MM.1S (cell line): ENCODE measurements at regions not wholly inside any gene's neighbourhood (a gene's known extent, or its start where the extent isn't known, plus 50 kb on each side); places are given as distances from the start of the nearest gene placed in this dataset.

Source experiments
- DNase-seq: peaks from one replicate; pipeline ENCODE4 v3.0.0-alpha.2; 2015
- H2AFZ ChIP-seq: fragments of 300-600 bp; sonication (generic); 2 replicates; pipeline ENCODE4 v1.6.0; 2016; ENCODE audit warnings: antibody characterized with exemption, low read length
- H3F3A ChIP-seq: fragments of 300-600 bp; sonication (generic); 2 replicates; pipeline ENCODE4 v1.6.1; 2016; ENCODE audit warnings: mild to moderate bottlenecking, antibody characterized with exemption, low read length, moderate library complexity, mixed read lengths; ENCODE audit not compliant: insufficient read depth
- H3K27ac ChIP-seq: fragments of 300-600 bp; sonication (generic); 2 replicates; pipeline ENCODE4 v1.5.1; 2016; ENCODE audit warnings: mild to moderate bottlenecking, low read length
- H3K27me3 ChIP-seq: fragments of 300-600 bp; sonication (generic); replicated peaks from 2 replicates; pipeline ENCODE4 v1.6.0; 2016; ENCODE audit warnings: low read length; ENCODE audit not compliant: insufficient read depth
- H3K36me3 ChIP-seq: fragments of 300-600 bp; sonication (generic); replicated peaks from 2 replicates; pipeline ENCODE4 v1.6.1; 2016; ENCODE audit warnings: mild to moderate bottlenecking, low read length, mixed read lengths; ENCODE audit not compliant: insufficient read depth
- H3K4me1 ChIP-seq: fragments of 300-600 bp; sonication (generic); 2 replicates; pipeline ENCODE4 v1.6.1; 2016; ENCODE audit warnings: low read length, mixed read lengths
- H3K4me2 ChIP-seq: fragments of 300-600 bp; sonication (generic); 2 replicates; pipeline ENCODE4 v1.6.0; 2016; ENCODE audit warnings: low read depth, low read length
- H3K4me3 ChIP-seq: fragments of 300-600 bp; sonication (generic); 2 replicates; pipeline ENCODE4 v1.5.1; 2016; ENCODE audit warnings: low read length, mixed read lengths
- H3K79me2 ChIP-seq: fragments of 300-600 bp; sonication (generic); 2 replicates; pipeline ENCODE4 v1.6.1; 2016; ENCODE audit warnings: mixed run types, low read length, mixed read lengths
- H3K9ac ChIP-seq: fragments of 300-600 bp; sonication (generic); 2 replicates; pipeline ENCODE4 v1.6.1; 2016; ENCODE audit warnings: low read length, mixed read lengths
- H3K9me2 ChIP-seq: fragments of 300-600 bp; sonication (generic); replicated peaks from 2 replicates; pipeline ENCODE4 v1.6.1; 2016; ENCODE audit warnings: mild to moderate bottlenecking, low read length, mixed read lengths; ENCODE audit not compliant: insufficient read depth
- H3K9me3 ChIP-seq: fragments of 300-600 bp; sonication (generic); replicated peaks from 2 replicates; pipeline ENCODE4 v1.6.1; 2016; ENCODE audit warnings: mild to moderate bottlenecking, low read length, mixed read lengths; ENCODE audit not compliant: insufficient read depth
- H4K20me1 ChIP-seq: fragments of 300-600 bp; sonication (generic); 2 replicates; pipeline ENCODE4 v1.6.1; 2016; ENCODE audit warnings: mild to moderate bottlenecking, low read length, moderate library complexity, mixed read lengths; ENCODE audit not compliant: insufficient read depth
- EZH2 ChIP-seq: fragments of 300-600 bp; sonication (generic); optimal IDR thresholded peaks from 2 replicates; pipeline ENCODE3; 2017; ENCODE audit warnings: low read depth, mild to moderate bottlenecking, antibody characterized with exemption, low read length, mixed read lengths
- EZH2phosphoT487 ChIP-seq: fragments of 300-600 bp; sonication (generic); IDR thresholded peaks from 2 replicates; pipeline ENCODE4 v1.6.1; 2018; ENCODE audit warnings: antibody characterized with exemption, low read length
- TF ChIP-seq, protein P1 (sequence below): fragments of 300-600 bp; sonication (generic); IDR thresholded peaks from 2 replicates; pipeline ENCODE4 v1.5.1; 2016; ENCODE audit warnings: antibody characterized with exemption, low read length, mixed read lengths

DNA sequence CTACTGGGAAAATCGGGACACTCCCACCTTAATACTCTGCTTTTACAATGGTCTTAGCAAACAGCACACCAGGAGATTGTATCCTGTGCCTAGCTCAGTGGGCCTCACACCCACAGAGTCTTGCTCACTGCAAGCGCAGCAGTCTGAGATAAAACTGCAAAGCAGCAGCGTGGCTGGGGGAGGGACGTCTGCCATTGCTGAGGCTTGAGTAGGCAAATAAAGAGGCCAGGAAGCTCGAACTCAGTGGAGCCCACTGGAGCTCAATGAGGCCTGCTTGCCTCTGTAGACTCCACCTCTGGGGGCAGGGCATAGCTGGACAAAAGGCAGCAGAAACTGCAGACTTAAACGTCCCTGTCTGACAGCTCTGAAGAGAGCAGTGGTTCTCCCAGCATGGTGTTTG is 1169.1 kb upstream of the EPHA6 start:
- Histone ChIP-seq H4K20me1 (no peaks in the 10 kb centered on the region), H3K27me3 (no peaks in the 10 kb centered on the region), H3K4me3 (no peak overlapping the region), H3K79me2 (no peaks in the 10 kb centered on the region), H3K9ac (no peak overlapping the region), H2AFZ (no peak overlapping the region), H3K4me1 (no peaks in the 10 kb centered on the region), H3K36me3 (no peaks in the 10 kb centered on the region), H3K9me2 (no peaks in the 10 kb centered on the region), H3F3A (no peaks in the 10 kb centered on the region), H3K4me2 (no peak overlapping the region), H3K9me3 (no peaks in the 10 kb centered on the region), H3K27ac (no peak overlapping the region)
- DNase-seq: no peak
- TF ChIP-seq EZH2 (no peak), EZH2phosphoT487 (no peak)
- TF ChIP-seq, protein P1, sequence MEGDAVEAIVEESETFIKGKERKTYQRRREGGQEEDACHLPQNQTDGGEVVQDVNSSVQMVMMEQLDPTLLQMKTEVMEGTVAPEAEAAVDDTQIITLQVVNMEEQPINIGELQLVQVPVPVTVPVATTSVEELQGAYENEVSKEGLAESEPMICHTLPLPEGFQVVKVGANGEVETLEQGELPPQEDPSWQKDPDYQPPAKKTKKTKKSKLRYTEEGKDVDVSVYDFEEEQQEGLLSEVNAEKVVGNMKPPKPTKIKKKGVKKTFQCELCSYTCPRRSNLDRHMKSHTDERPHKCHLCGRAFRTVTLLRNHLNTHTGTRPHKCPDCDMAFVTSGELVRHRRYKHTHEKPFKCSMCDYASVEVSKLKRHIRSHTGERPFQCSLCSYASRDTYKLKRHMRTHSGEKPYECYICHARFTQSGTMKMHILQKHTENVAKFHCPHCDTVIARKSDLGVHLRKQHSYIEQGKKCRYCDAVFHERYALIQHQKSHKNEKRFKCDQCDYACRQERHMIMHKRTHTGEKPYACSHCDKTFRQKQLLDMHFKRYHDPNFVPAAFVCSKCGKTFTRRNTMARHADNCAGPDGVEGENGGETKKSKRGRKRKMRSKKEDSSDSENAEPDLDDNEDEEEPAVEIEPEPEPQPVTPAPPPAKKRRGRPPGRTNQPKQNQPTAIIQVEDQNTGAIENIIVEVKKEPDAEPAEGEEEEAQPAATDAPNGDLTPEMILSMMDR: no peak

DNA sequence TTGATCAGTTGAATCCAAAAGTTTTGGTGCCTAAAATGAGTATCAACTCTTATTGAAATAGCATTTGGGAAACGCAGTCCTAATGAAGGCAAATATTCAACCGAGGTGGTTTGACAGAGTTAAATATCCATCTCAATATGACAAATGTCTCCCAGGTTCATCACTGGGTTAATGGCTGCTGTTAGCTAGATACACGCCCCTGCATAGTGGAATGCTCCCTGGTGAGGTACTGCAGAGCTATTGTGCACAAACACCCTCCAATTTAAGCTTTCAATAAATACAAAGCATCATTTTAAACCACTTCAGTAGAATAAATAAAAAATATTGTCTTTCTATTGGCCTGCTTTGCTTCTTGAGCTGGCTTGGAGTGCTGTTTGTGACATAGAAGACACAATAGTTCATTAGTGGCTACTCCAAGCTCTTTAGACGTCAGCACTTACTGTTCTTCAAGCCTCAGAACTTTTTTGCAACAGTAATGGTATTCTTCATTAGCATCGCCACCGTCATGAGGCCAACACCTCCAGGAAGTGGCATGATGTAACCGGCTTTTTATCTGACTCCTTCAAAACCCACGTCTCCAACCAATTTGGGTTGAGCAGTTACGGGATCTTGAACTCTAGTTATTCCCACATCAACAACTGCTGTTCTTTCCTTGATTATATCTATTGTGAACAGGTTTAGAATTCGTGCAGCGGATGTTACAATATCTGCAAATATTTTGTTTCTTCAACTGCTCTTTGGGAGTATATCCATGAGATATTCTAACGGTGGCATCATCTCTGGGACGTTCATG is 1159.6 kb upstream of the EPHA6 start:
- Histone ChIP-seq H3K4me1 (no peaks in the 10 kb centered on the region), H3K9me3 (no peaks in the 10 kb centered on the region), H3K79me2 (no peaks in the 10 kb centered on the region), H3K4me2 (no peak overlapping the region), H3K4me3 (no peak overlapping the region), H3K9me2 (no peaks in the 10 kb centered on the region), H3K9ac (no peak overlapping the region), H3F3A (no peaks in the 10 kb centered on the region), H3K27me3 (no peaks in the 10 kb centered on the region), H4K20me1 (no peaks in the 10 kb centered on the region), H2AFZ (no peak overlapping the region), H3K27ac (no peak overlapping the region), H3K36me3 (no peaks in the 10 kb centered on the region)
- no peak for DNase-seq
- TF ChIP-seq EZH2phosphoT487: no peak
- TF ChIP-seq, protein P1: no peak
- TF ChIP-seq EZH2: no peak

DNA sequence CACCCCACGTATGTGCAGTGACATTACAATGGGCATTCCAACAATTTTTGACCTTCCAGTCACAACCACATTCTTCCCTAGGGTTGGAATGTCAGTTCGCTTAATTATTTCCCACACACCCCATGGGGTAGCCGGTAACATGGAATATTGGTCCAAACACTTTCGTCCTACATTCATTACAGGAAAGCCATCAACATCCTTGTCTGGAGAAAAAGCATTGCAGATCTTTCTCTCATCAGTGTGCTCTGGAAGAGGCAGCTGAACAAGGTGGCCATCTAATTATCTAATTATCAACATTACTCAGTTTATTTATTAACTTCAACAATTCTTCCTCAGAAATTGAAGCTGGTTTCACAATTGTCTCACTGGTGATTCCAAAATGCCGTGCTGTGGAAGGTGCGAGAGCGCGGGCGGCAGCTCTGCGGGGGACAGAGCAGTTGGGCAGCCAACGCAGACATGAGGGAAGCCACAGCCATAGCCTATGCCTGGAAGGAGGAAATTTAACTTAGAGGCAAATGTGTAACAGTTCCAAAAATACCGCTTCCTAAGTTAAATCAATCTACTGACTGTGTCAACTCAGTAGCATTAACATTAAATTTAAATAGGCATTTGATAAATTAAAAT is 1158.9 kb upstream of the EPHA6 start:
- no peak for DNase-seq
- H3K4me1 ChIP-seq: no peaks in the 10 kb centered on the region
- H3F3A ChIP-seq: no peaks in the 10 kb centered on the region
- H3K4me2 ChIP-seq: no peak overlapping the region
- no peak for TF ChIP-seq EZH2
- TF ChIP-seq, protein P1: no peak
- TF ChIP-seq EZH2phosphoT487: no peak
- no peaks in the 10 kb centered on the region for H3K9me3 ChIP-seq
- H3K36me3 ChIP-seq: no peaks in the 10 kb centered on the region
- no peaks in the 10 kb centered on the region for H4K20me1 ChIP-seq
- H3K9ac ChIP-seq: no peak overlapping the region
- no peaks in the 10 kb centered on the region for H3K79me2 ChIP-seq
- H2AFZ ChIP-seq: no peak overlapping the region
- no peak overlapping the region for H3K27ac ChIP-seq
- no peaks in the 10 kb centered on the region for H3K27me3 ChIP-seq
- H3K4me3 ChIP-seq: no peak overlapping the region
- H3K9me2 ChIP-seq: no peaks in the 10 kb centered on the region
